ENCODE measurements at regions not wholly inside any gene's neighbourhood (a gene's known extent, or its start where the extent isn't known, plus 50 kb on each side); places are given as distances from the start of the nearest gene placed in this dataset.

GRCh38 chr10:10942441-10942840 lies 75.2 kb upstream of the CELF2 start:
- H3K27me3 ChIP-seq (ENCODE audit: insufficient read depth, insufficient read length), result no peaks in the 10 kb centered on the region
- no peaks in the 10 kb centered on the region for H3K4me1 ChIP-seq (ENCODE audit: insufficient read depth, insufficient read length)
- H3K4me3 ChIP-seq (ENCODE audit: insufficient read length, low read depth), result no peak overlapping the region
- no peaks in the 10 kb centered on the region for H3K36me3 ChIP-seq (ENCODE audit: insufficient read depth, insufficient read length, low read length)
- no peak for TF ChIP-seq YY1 (IDR thresholded peaks at IDR 0.05; ENCODE audit: insufficient read depth, insufficient read length)
- no peak for TF ChIP-seq SUZ12 (IDR thresholded peaks at IDR 0.05; ENCODE audit: extremely low read depth, insufficient read depth, insufficient read length)
- no peak for TF ChIP-seq ZNF274 (IDR thresholded peaks at IDR 0.05; ENCODE audit: low read depth, low read length)
- no peak for DNase-seq (ENCODE audit: low read depth, low spot score)
- H3K9me3 ChIP-seq (ENCODE audit: insufficient read depth, low read length), result peaks cover 16% of the 10 kb centered on the region; the same call in 1 of the 2 replicates
- no peak overlapping the region for H3K9ac ChIP-seq (ENCODE audit: insufficient read length, low read depth)

- TF ChIP-seq SUZ12 (IDR thresholded peaks at IDR 0.05; ENCODE audit: extremely low read depth, insufficient read depth, insufficient read length) (no peak), YY1 (IDR thresholded peaks at IDR 0.05; ENCODE audit: insufficient read depth, insufficient read length) (no peak), ZNF274 (IDR thresholded peaks at IDR 0.05; ENCODE audit: low read depth, low read length) (no peak)
- H3K4me3 ChIP-seq (ENCODE audit: insufficient read length, low read depth), result no peak overlapping the region
- no peak overlapping the region for H3K9ac ChIP-seq (ENCODE audit: insufficient read length, low read depth)
- peaks cover 16% of the 10 kb centered on the region; the same call in 1 of the 2 replicates for H3K9me3 ChIP-seq (ENCODE audit: insufficient read depth, low read length)
- no peak for DNase-seq (ENCODE audit: low read depth, low spot score)
- H3K4me1 ChIP-seq (ENCODE audit: insufficient read depth, insufficient read length), result no peaks in the 10 kb centered on the region
- no peaks in the 10 kb centered on the region for H3K27me3 ChIP-seq (ENCODE audit: insufficient read depth, insufficient read length)
- no peaks in the 10 kb centered on the region for H3K36me3 ChIP-seq (ENCODE audit: insufficient read depth, insufficient read length, low read length)
Observed at GRCh38 chr10:10946081-10946480, 71.6 kb upstream of the CELF2 start.

GRCh38 chr10:10946801-10947200 lies 70.9 kb upstream of the CELF2 start:
- H3K4me1 ChIP-seq (ENCODE audit: insufficient read depth, insufficient read length), result no peaks in the 10 kb centered on the region
- no peaks in the 10 kb centered on the region for H3K27me3 ChIP-seq (ENCODE audit: insufficient read depth, insufficient read length)
- H3K4me3 ChIP-seq (ENCODE audit: insufficient read length, low read depth), result no peak overlapping the region
- H3K9ac ChIP-seq (ENCODE audit: insufficient read length, low read depth), result no peak overlapping the region
- no peak for DNase-seq (ENCODE audit: low read depth, low spot score)
- no peaks in the 10 kb centered on the region for H3K36me3 ChIP-seq (ENCODE audit: insufficient read depth, insufficient read length, low read length)
- TF ChIP-seq ZNF274 (IDR thresholded peaks at IDR 0.05; ENCODE audit: low read depth, low read length) (no peak), YY1 (IDR thresholded peaks at IDR 0.05; ENCODE audit: insufficient read depth, insufficient read length) (no peak), SUZ12 (IDR thresholded peaks at IDR 0.05; ENCODE audit: extremely low read depth, insufficient read depth, insufficient read length) (no peak)
- H3K9me3 ChIP-seq (ENCODE audit: insufficient read depth, low read length), result peaks cover 16% of the 10 kb centered on the region; the same call in 1 of the 2 replicates

GRCh38 chr10:10951675-10952074 lies 66.0 kb upstream of the CELF2 start:
- H3K27me3 ChIP-seq (ENCODE audit: insufficient read depth, insufficient read length), result no peaks in the 10 kb centered on the region
- H3K9me3 ChIP-seq (ENCODE audit: insufficient read depth, low read length), result no peaks in the 10 kb centered on the region
- TF ChIP-seq ZNF274 (IDR thresholded peaks at IDR 0.05; ENCODE audit: low read depth, low read length), result no peak
- no peak for TF ChIP-seq YY1 (IDR thresholded peaks at IDR 0.05; ENCODE audit: insufficient read depth, insufficient read length)
- no peak for TF ChIP-seq SUZ12 (IDR thresholded peaks at IDR 0.05; ENCODE audit: extremely low read depth, insufficient read depth, insufficient read length)
- no peak overlapping the region for H3K4me3 ChIP-seq (ENCODE audit: insufficient read length, low read depth)
- H3K36me3 ChIP-seq (ENCODE audit: insufficient read depth, insufficient read length, low read length), result no peaks in the 10 kb centered on the region
- H3K4me1 ChIP-seq (ENCODE audit: insufficient read depth, insufficient read length), result no peaks in the 10 kb centered on the region
- H3K9ac ChIP-seq (ENCODE audit: insufficient read length, low read depth), result no peak overlapping the region
- DNase-seq (ENCODE audit: low read depth, low spot score), result no peak

GRCh38 chr10:10952800-10953199 lies 64.9 kb upstream of the CELF2 start:
- H3K9me3 ChIP-seq (ENCODE audit: insufficient read depth, low read length), result no peaks in the 10 kb centered on the region
- H3K4me3 ChIP-seq (ENCODE audit: insufficient read length, low read depth), result no peak overlapping the region
- no peaks in the 10 kb centered on the region for H3K36me3 ChIP-seq (ENCODE audit: insufficient read depth, insufficient read length, low read length)
- H3K27me3 ChIP-seq (ENCODE audit: insufficient read depth, insufficient read length), result no peaks in the 10 kb centered on the region
- DNase-seq (ENCODE audit: low read depth, low spot score), result no peak
- TF ChIP-seq YY1 (IDR thresholded peaks at IDR 0.05; ENCODE audit: insufficient read depth, insufficient read length) (no peak), ZNF274 (IDR thresholded peaks at IDR 0.05; ENCODE audit: low read depth, low read length) (no peak), SUZ12 (IDR thresholded peaks at IDR 0.05; ENCODE audit: extremely low read depth, insufficient read depth, insufficient read length) (no peak)
- no peaks in the 10 kb centered on the region for H3K4me1 ChIP-seq (ENCODE audit: insufficient read depth, insufficient read length)
- no peak overlapping the region for H3K9ac ChIP-seq (ENCODE audit: insufficient read length, low read depth)

- Histone ChIP-seq H3K4me1 (ENCODE audit: insufficient read depth, insufficient read length) (no peaks in the 10 kb centered on the region), H3K4me3 (ENCODE audit: insufficient read length, low read depth) (no peak overlapping the region), H3K27me3 (ENCODE audit: insufficient read depth, insufficient read length) (no peaks in the 10 kb centered on the region), H3K9me3 (ENCODE audit: insufficient read depth, low read length) (no peaks in the 10 kb centered on the region), H3K36me3 (ENCODE audit: insufficient read depth, insufficient read length, low read length) (no peaks in the 10 kb centered on the region), H3K9ac (ENCODE audit: insufficient read length, low read depth) (no peak overlapping the region)
- DNase-seq (ENCODE audit: low read depth, low spot score), result no peak
- TF ChIP-seq SUZ12 (IDR thresholded peaks at IDR 0.05; ENCODE audit: extremely low read depth, insufficient read depth, insufficient read length), result no peak
- no peak for TF ChIP-seq ZNF274 (IDR thresholded peaks at IDR 0.05; ENCODE audit: low read depth, low read length)
- no peak for TF ChIP-seq YY1 (IDR thresholded peaks at IDR 0.05; ENCODE audit: insufficient read depth, insufficient read length)
Observed at GRCh38 chr10:10956681-10957542, 60.8 kb upstream of the CELF2 start.

GRCh38 chr10:10958041-10958440 lies 59.6 kb upstream of the CELF2 start:
- no peak for TF ChIP-seq ZNF274 (IDR thresholded peaks at IDR 0.05; ENCODE audit: low read depth, low read length)
- TF ChIP-seq YY1 (IDR thresholded peaks at IDR 0.05; ENCODE audit: insufficient read depth, insufficient read length), result no peak
- no peak for TF ChIP-seq SUZ12 (IDR thresholded peaks at IDR 0.05; ENCODE audit: extremely low read depth, insufficient read depth, insufficient read length)
- H3K4me3 ChIP-seq (ENCODE audit: insufficient read length, low read depth), result no peak overlapping the region
- no peak overlapping the region for H3K9ac ChIP-seq (ENCODE audit: insufficient read length, low read depth)
- DNase-seq (ENCODE audit: low read depth, low spot score), result no peak
- H3K27me3 ChIP-seq (ENCODE audit: insufficient read depth, insufficient read length), result no peaks in the 10 kb centered on the region
- H3K4me1 ChIP-seq (ENCODE audit: insufficient read depth, insufficient read length), result no peaks in the 10 kb centered on the region
- H3K9me3 ChIP-seq (ENCODE audit: insufficient read depth, low read length), result no peaks in the 10 kb centered on the region
- no peaks in the 10 kb centered on the region for H3K36me3 ChIP-seq (ENCODE audit: insufficient read depth, insufficient read length, low read length)
